HG02852 (cell line): ENCODE measurements at regions not wholly inside any gene's neighbourhood (a gene's known extent, or its start where the extent isn't known, plus 50 kb on each side); places are given as distances from the start of the nearest gene placed in this dataset.

Source experiments
- ATAC-seq: cut with Tn5 transposase; IDR thresholded peaks from one replicate; pipeline ENCODE4 v1.9.1; 2021; ENCODE audit warnings: mild to moderate bottlenecking, moderate library complexity; ENCODE audit not compliant: unreplicated experiment

- no peak for ATAC-seq
Measured at GRCh38 chr21:38899277-38899947, 93.7 kb downstream of the ETS2 start.

GRCh38 chr21:38898422-38899096, 92.8 kb downstream of the ETS2 start:
- no peak for ATAC-seq

- no peak for ATAC-seq
Measured at GRCh38 chr21:38897532-38898421, 92.0 kb downstream of the ETS2 start.

- ATAC-seq = no peak
Measured at GRCh38 chr21:38894899-38895298, 89.2 kb downstream of the ETS2 start.

GRCh38 chr21:38888991-38889561, 83.3 kb downstream of the ETS2 start:
- ATAC-seq = no peak

GRCh38 chr21:38887749-38888148, 82.0 kb downstream of the ETS2 start:
- ATAC-seq = no peak

GRCh38 chr21:38887062-38887686, 81.4 kb downstream of the ETS2 start:
- no peak for ATAC-seq

GRCh38 chr21:38885909-38886308, 80.2 kb downstream of the ETS2 start:
- no peak for ATAC-seq

- ATAC-seq = no peak
Measured at GRCh38 chr21:38884440-38884839, 78.7 kb downstream of the ETS2 start.

- no peak for ATAC-seq
Measured at GRCh38 chr21:38883142-38883541, 77.4 kb downstream of the ETS2 start.

GRCh38 chr21:38881131-38881530, 75.4 kb downstream of the ETS2 start:
- ATAC-seq = no peak

- ATAC-seq = no peak
Measured at GRCh38 chr21:38880577-38880966, 74.8 kb downstream of the ETS2 start.

GRCh38 chr21:38879912-38880576, 74.3 kb downstream of the ETS2 start:
- ATAC-seq = no peak

GRCh38 chr21:38878379-38879179, 72.8 kb downstream of the ETS2 start:
- ATAC-seq = no peak

GRCh38 chr21:38875694-38876492, 70.2 kb downstream of the ETS2 start:
- no peak for ATAC-seq
